ENCODE measurements at regions not wholly inside any gene's neighbourhood (a gene's known extent, or its start where the extent isn't known, plus 50 kb on each side); places are given as distances from the start of the nearest gene placed in this dataset.

DNA sequence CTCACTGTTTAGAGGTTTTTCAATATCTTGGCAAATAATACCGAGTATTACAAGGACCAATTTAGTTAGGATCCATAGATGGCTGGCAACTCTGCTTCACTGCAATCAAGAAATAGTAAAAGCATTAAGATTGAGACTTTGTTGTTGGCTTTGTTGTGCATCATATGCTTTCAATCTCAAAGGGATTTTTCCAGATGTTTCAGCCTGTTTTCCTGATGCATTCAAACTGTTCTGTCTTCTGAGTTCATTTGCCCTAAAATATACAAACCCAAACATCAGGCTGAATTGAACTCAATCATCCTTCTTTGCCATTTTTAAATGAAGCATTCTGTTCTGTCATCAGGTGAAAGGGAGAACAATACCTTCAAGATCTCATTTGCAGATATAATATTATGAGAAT is 248.7 kb downstream of the TTLL7 start:
- no peak for TF ChIP-seq POLR2AphosphoS5 (IDR thresholded peaks at IDR 0.05; ENCODE audit: borderline replicate concordance, low read depth, low read length)
- no peak for TF ChIP-seq EZH2 (IDR thresholded peaks at IDR 0.05)
- TF ChIP-seq FOXP2 (optimal IDR thresholded peaks at IDR 0.05; ENCODE audit: control extremely low read depth, extremely low read length, insufficient read depth), result no peak

All from SK-N-MC (cell line).